ENCODE measurements at regions not wholly inside any gene's neighbourhood (a gene's known extent, or its start where the extent isn't known, plus 50 kb on each side); places are given as distances from the start of the nearest gene placed in this dataset.
A peak's percentile ranks its signal among the peaks of the same experiment; 100 is the strongest.
"Not testable (repeated sequence)": the region's sequence is repeated elsewhere in the genome, so short reads cannot be mapped to it uniquely, and the experiment has no call there.

GRCh38 chr2:39893616-39894015, 114.6 kb upstream of the THUMPD2 start:
- H3K4me3 ChIP-seq (ENCODE audit: low read length), result no peak overlapping the region
- no peak for DNase-seq (ENCODE audit: low read depth, low spot score)

- DNase-seq (ENCODE audit: low read depth, low spot score), result no peak
- H3K4me3 ChIP-seq (ENCODE audit: low read length), result no peak overlapping the region
These were observed 102.9 kb upstream of the THUMPD2 start for GRCh38 chr2:39881948-39882347.

GRCh38 chr2:39881494-39881893, 102.4 kb upstream of the THUMPD2 start:
- no peak for DNase-seq (ENCODE audit: low read depth, low spot score)
- H3K4me3 ChIP-seq (ENCODE audit: low read length), result no peak overlapping the region

GRCh38 chr2:39879001-39879400, 99.9 kb upstream of the THUMPD2 start:
- H3K4me3 ChIP-seq (ENCODE audit: low read length); DNase-seq (ENCODE audit: low read depth, low spot score): not testable (repeated sequence)

- no peak for DNase-seq (ENCODE audit: low read depth, low spot score)
- no peak overlapping the region for H3K4me3 ChIP-seq (ENCODE audit: low read length)
These were observed 96.8 kb upstream of the THUMPD2 start for GRCh38 chr2:39875914-39876267.

GRCh38 chr2:39875182-39875913, 96.3 kb upstream of the THUMPD2 start:
- DNase-seq (ENCODE audit: low read depth, low spot score), result no peak
- H3K4me3 ChIP-seq (ENCODE audit: low read length), result no peak overlapping the region

- DNase-seq (ENCODE audit: low read depth, low spot score), result no peak
- no peak overlapping the region for H3K4me3 ChIP-seq (ENCODE audit: low read length)
These were observed 95.2 kb upstream of the THUMPD2 start for GRCh38 chr2:39874236-39874635.

- no peak for DNase-seq (ENCODE audit: low read depth, low spot score)
- H3K4me3 ChIP-seq (ENCODE audit: low read length), result no peak overlapping the region
These were observed 94.5 kb upstream of the THUMPD2 start for GRCh38 chr2:39873586-39873985.

GRCh38 chr2:39872748-39873147, 93.7 kb upstream of the THUMPD2 start:
- no peak for DNase-seq (ENCODE audit: low read depth, low spot score)

GRCh38 chr2:39871291-39871761, 92.3 kb upstream of the THUMPD2 start:
- DNase-seq (ENCODE audit: low read depth, low spot score), result no peak
- H3K4me3 ChIP-seq (ENCODE audit: low read length), result no peak overlapping the region

More at GRCh38 chr2:39872748-39873147, 93.7 kb upstream of the THUMPD2 start:
- H3K4me3 ChIP-seq (ENCODE audit: low read length), result no peak overlapping the region

- DNase-seq (ENCODE audit: low read depth, low spot score), result no peak
- no peak overlapping the region for H3K4me3 ChIP-seq (ENCODE audit: low read length)
These were observed 91.8 kb upstream of the THUMPD2 start for GRCh38 chr2:39870871-39871270.

GRCh38 chr2:39867268-39867667, 88.2 kb upstream of the THUMPD2 start:
- H3K4me3 ChIP-seq (ENCODE audit: low read length), result no peak overlapping the region
- no peak for DNase-seq (ENCODE audit: low read depth, low spot score)

- no peak overlapping the region for H3K4me3 ChIP-seq (ENCODE audit: low read length)
- DNase-seq (ENCODE audit: low read depth, low spot score), result peak; percentile 14
These were observed 86.7 kb upstream of the THUMPD2 start for GRCh38 chr2:39865751-39866150.

- DNase-seq (ENCODE audit: low read depth, low spot score); H3K4me3 ChIP-seq (ENCODE audit: low read length): not testable (repeated sequence)
These were observed 84.6 kb upstream of the THUMPD2 start for GRCh38 chr2:39863672-39864071.

- no peak for DNase-seq (ENCODE audit: low read depth, low spot score)
These were observed 81.5 kb upstream of the THUMPD2 start for GRCh38 chr2:39860538-39860937.

GRCh38 chr2:39858677-39859076, 79.6 kb upstream of the THUMPD2 start:
- DNase-seq (ENCODE audit: low read depth, low spot score), result no peak
- no peak overlapping the region for H3K4me3 ChIP-seq (ENCODE audit: low read length)

More at GRCh38 chr2:39860538-39860937, 81.5 kb upstream of the THUMPD2 start:
- no peak overlapping the region for H3K4me3 ChIP-seq (ENCODE audit: low read length)

- H3K4me3 ChIP-seq (ENCODE audit: low read length), result no peak overlapping the region
- DNase-seq (ENCODE audit: low read depth, low spot score), result no peak
These were observed 76.8 kb upstream of the THUMPD2 start for GRCh38 chr2:39855856-39856255.

- no peak overlapping the region for H3K4me3 ChIP-seq (ENCODE audit: low read length)
- no peak for DNase-seq (ENCODE audit: low read depth, low spot score)
These were observed 75.7 kb upstream of the THUMPD2 start for GRCh38 chr2:39854771-39855170.

- DNase-seq (ENCODE audit: low read depth, low spot score), result no peak
- H3K4me3 ChIP-seq (ENCODE audit: low read length), result no peak overlapping the region
These were observed 73.8 kb upstream of the THUMPD2 start for GRCh38 chr2:39852831-39853230.

- peak; percentile 46 for DNase-seq (ENCODE audit: low read depth, low spot score)
- H3K4me3 ChIP-seq (ENCODE audit: low read length), result no peak overlapping the region
These were observed 72.6 kb upstream of the THUMPD2 start for GRCh38 chr2:39851651-39852110.

GRCh38 chr2:39851251-39851650, 72.2 kb upstream of the THUMPD2 start:
- DNase-seq (ENCODE audit: low read depth, low spot score), result no peak

More at GRCh38 chr2:39851251-39851650, 72.2 kb upstream of the THUMPD2 start:
- no peak overlapping the region for H3K4me3 ChIP-seq (ENCODE audit: low read length)
